Neural cell (in vitro differentiated cells): ENCODE measurements at regions not wholly inside any gene's neighbourhood (a gene's known extent, or its start where the extent isn't known, plus 50 kb on each side); places are given as distances from the start of the nearest gene placed in this dataset.

ENCODE experiments used
- H2AFZ ChIP-seq: fragments of 200-600, 300-800 bp; sonication (generic), shearing (Covaris generic); 2 replicates; pipeline ENCODE4 v1.6.0; 2014; ENCODE audit warnings: low read depth, mild to moderate bottlenecking, antibody characterized with exemption, low read length, moderate library complexity
- H3F3A ChIP-seq: fragments of 200-600 bp; shearing (Covaris generic); 2 replicates; pipeline ENCODE4 v1.6.1; 2016; ENCODE audit warnings: mild to moderate bottlenecking, moderate library complexity, mixed read lengths, antibody characterized with exemption, low read length; ENCODE audit not compliant: insufficient read depth, poor library complexity, severe bottlenecking
- H3K27ac ChIP-seq: fragments of 200-600, 300-800 bp; sonication (generic), shearing (Covaris generic); 2 replicates; pipeline ENCODE4 v1.5.1; 2014; ENCODE audit warnings: mild to moderate bottlenecking, low read length, moderate library complexity
- H3K27me3 ChIP-seq: fragments of 300-800, 200-600 bp; sonication (generic), shearing (Covaris generic); 2 replicates; pipeline ENCODE4 v1.6.0; 2014; ENCODE audit warnings: mild to moderate bottlenecking, low read depth, low read length, moderate library complexity; ENCODE audit not compliant: insufficient read depth
- H3K36me3 ChIP-seq: fragments of 300-800, 200-600 bp; sonication (generic), shearing (Covaris generic); 2 replicates; pipeline ENCODE4 v1.5.1; 2014; ENCODE audit warnings: mild to moderate bottlenecking, antibody characterized with exemption, low read length, moderate library complexity; ENCODE audit not compliant: insufficient read depth
- H3K4me2 ChIP-seq: fragments of 300-800, 200-600 bp; sonication (generic), shearing (Covaris generic); 2 replicates; pipeline ENCODE4 v1.6.0; 2014; ENCODE audit warnings: mild to moderate bottlenecking, low read length
- H3K4me3 ChIP-seq: fragments of 300-800, 200-600 bp; sonication (generic), shearing (Covaris generic); 2 replicates; pipeline ENCODE4 v1.5.1; 2014; ENCODE audit warnings: mild to moderate bottlenecking, low read length, moderate library complexity
- H3K79me2 ChIP-seq: fragments of 200-600 bp; shearing (Covaris generic); replicated peaks from 2 replicates; pipeline ENCODE4 v1.6.0; 2014; ENCODE audit warnings: mild to moderate bottlenecking, low read length, moderate library complexity; ENCODE audit not compliant: insufficient read depth
- H3K9ac ChIP-seq: fragments of 300-800, 200-600 bp; sonication (generic), shearing (Covaris generic); 2 replicates; pipeline ENCODE4 v1.6.1; 2016; ENCODE audit warnings: mild to moderate bottlenecking, low read length, mixed read lengths
- H3K9me2 ChIP-seq: fragments of 200-600 bp; shearing (Covaris generic); 2 replicates; pipeline ENCODE4 v1.6.1; 2016; ENCODE audit warnings: mild to moderate bottlenecking, low read length, mixed read lengths; ENCODE audit not compliant: insufficient read depth
- H3K9me3 ChIP-seq: fragments of 200-600, 300-800 bp; sonication (generic), shearing (Covaris generic); 2 replicates; pipeline ENCODE4 v1.6.1; 2016; ENCODE audit warnings: mild to moderate bottlenecking, mixed run types, low read length, moderate library complexity, mixed read lengths
- H4K20me1 ChIP-seq: fragments of 200-600 bp; shearing (Covaris generic); 2 replicates; pipeline ENCODE4 v1.6.1; 2016; ENCODE audit warnings: mild to moderate bottlenecking, mixed run types; ENCODE audit not compliant: insufficient read depth
- CTCF ChIP-seq: fragments of 450-650 bp; IDR thresholded peaks from 2 replicates; pipeline ENCODE4 v1.5.1; 2014; ENCODE audit warnings: antibody characterized with exemption, mild to moderate bottlenecking, moderate library complexity; ENCODE audit not compliant: poor library complexity, severe bottlenecking
- EP300 ChIP-seq: fragments of 450-650 bp; conservative IDR thresholded peaks from 2 replicates; pipeline ENCODE4 v1.6.1; 2014; ENCODE audit warnings: antibody characterized with exemption, mild to moderate bottlenecking, moderate library complexity; ENCODE audit not compliant: poor library complexity, severe bottlenecking
- EZH2 ChIP-seq: fragments of 200-600, 300-800 bp; shearing (Covaris generic), sonication (generic); IDR thresholded peaks from 2 replicates; pipeline ENCODE4 v1.6.1; 2014; ENCODE audit warnings: antibody characterized with exemption, low read length, borderline replicate concordance, mild to moderate bottlenecking; ENCODE audit not compliant: insufficient read depth, poor library complexity, severe bottlenecking
- MXI1 ChIP-seq: fragments of 450-650 bp; conservative IDR thresholded peaks from 2 replicates; pipeline ENCODE4 v1.6.1; 2014; ENCODE audit warnings: antibody characterized with exemption, mild to moderate bottlenecking; ENCODE audit not compliant: poor library complexity, severe bottlenecking
- POLR2AphosphoS5 ChIP-seq: IDR thresholded peaks from 2 replicates; pipeline ENCODE4 v1.6.1; 2012
- RAD21 ChIP-seq: fragments of 450-650 bp; conservative IDR thresholded peaks from 2 replicates; pipeline ENCODE4 v1.6.1; 2014; ENCODE audit warnings: antibody characterized with exemption, mild to moderate bottlenecking, moderate library complexity
- SMC3 ChIP-seq: fragments of 450-650 bp; conservative IDR thresholded peaks from 2 replicates; pipeline ENCODE4 v1.6.1; 2014; ENCODE audit warnings: antibody characterized with exemption, mild to moderate bottlenecking, moderate library complexity; ENCODE audit not compliant: poor library complexity
- TAF1 ChIP-seq: IDR thresholded peaks from 2 replicates; pipeline ENCODE4 v1.6.1; 2012; ENCODE audit warnings: low read depth
- TF ChIP-seq, protein P1 (sequence below): IDR thresholded peaks from 2 replicates; pipeline ENCODE4 v1.6.1; 2012; ENCODE audit warnings: borderline replicate concordance

DNA sequence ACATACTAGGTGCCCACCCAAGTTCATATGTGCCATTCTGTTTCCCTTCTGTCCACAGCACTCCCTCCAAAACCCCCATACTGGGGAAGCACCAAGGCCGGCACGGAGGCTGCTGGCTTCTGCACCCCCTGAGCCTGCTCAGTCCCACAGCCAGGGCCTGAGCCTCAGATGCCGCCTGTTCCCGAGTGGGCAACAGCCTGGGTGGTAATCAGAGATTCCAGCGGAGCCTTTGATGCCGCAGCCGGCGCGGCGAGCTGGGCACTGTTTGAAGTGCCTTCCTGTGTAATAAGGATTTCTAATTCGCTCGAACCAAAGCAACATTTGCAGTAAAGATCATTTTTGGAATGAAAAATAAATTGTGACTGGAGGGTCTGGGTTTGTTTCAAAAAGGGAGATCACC lies 460.3 kb downstream of the SOX6 start:
- Histone ChIP-seq H3F3A (no peaks in the 10 kb centered on the region), H3K9me3 (no peaks in the 10 kb centered on the region), H3K27ac (no peak overlapping the region), H3K79me2 (no peaks in the 10 kb centered on the region), H3K36me3 (no peaks in the 10 kb centered on the region), H2AFZ (no peak overlapping the region), H3K9me2 (no peaks in the 10 kb centered on the region), H4K20me1 (no peaks in the 10 kb centered on the region), H3K4me2 (no peak overlapping the region), H3K9ac (no peak overlapping the region), H3K27me3 (no peaks in the 10 kb centered on the region), H3K4me3 (no peak overlapping the region)
- TF ChIP-seq CTCF (no peak), TAF1 (no peak), SMC3 (no peak), EZH2 (no peak), POLR2AphosphoS5 (no peak), MXI1 (no peak)
- TF ChIP-seq, protein P1, sequence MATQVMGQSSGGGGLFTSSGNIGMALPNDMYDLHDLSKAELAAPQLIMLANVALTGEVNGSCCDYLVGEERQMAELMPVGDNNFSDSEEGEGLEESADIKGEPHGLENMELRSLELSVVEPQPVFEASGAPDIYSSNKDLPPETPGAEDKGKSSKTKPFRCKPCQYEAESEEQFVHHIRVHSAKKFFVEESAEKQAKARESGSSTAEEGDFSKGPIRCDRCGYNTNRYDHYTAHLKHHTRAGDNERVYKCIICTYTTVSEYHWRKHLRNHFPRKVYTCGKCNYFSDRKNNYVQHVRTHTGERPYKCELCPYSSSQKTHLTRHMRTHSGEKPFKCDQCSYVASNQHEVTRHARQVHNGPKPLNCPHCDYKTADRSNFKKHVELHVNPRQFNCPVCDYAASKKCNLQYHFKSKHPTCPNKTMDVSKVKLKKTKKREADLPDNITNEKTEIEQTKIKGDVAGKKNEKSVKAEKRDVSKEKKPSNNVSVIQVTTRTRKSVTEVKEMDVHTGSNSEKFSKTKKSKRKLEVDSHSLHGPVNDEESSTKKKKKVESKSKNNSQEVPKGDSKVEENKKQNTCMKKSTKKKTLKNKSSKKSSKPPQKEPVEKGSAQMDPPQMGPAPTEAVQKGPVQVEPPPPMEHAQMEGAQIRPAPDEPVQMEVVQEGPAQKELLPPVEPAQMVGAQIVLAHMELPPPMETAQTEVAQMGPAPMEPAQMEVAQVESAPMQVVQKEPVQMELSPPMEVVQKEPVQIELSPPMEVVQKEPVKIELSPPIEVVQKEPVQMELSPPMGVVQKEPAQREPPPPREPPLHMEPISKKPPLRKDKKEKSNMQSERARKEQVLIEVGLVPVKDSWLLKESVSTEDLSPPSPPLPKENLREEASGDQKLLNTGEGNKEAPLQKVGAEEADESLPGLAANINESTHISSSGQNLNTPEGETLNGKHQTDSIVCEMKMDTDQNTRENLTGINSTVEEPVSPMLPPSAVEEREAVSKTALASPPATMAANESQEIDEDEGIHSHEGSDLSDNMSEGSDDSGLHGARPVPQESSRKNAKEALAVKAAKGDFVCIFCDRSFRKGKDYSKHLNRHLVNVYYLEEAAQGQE = no peak

- Histone ChIP-seq H3F3A (no peaks in the 10 kb centered on the region), H3K4me2 (no peak overlapping the region), H3K4me3 (no peak overlapping the region), H3K9me3 (no peaks in the 10 kb centered on the region), H3K36me3 (no peaks in the 10 kb centered on the region), H4K20me1 (no peaks in the 10 kb centered on the region), H3K27me3 (no peaks in the 10 kb centered on the region), H3K9ac (no peak overlapping the region), H2AFZ (no peak overlapping the region), H3K9me2 (no peaks in the 10 kb centered on the region), H3K27ac (no peak overlapping the region), H3K79me2 (no peaks in the 10 kb centered on the region)
- no peak for TF ChIP-seq EP300
- TF ChIP-seq, protein P1 = no peak
- TF ChIP-seq TAF1 = no peak
- no peak for TF ChIP-seq POLR2AphosphoS5
- no peak for TF ChIP-seq CTCF
- TF ChIP-seq SMC3 = no peak
- TF ChIP-seq RAD21 = no peak
- no peak for TF ChIP-seq EZH2
- TF ChIP-seq MXI1 = no peak
Measured at GRCh38 chr11:15896530-15896929, 459.8 kb downstream of the SOX6 start.
